ENCODE measurements at regions not wholly inside any gene's neighbourhood (a gene's known extent, or its start where the extent isn't known, plus 50 kb on each side); places are given as distances from the start of the nearest gene placed in this dataset.

DNA sequence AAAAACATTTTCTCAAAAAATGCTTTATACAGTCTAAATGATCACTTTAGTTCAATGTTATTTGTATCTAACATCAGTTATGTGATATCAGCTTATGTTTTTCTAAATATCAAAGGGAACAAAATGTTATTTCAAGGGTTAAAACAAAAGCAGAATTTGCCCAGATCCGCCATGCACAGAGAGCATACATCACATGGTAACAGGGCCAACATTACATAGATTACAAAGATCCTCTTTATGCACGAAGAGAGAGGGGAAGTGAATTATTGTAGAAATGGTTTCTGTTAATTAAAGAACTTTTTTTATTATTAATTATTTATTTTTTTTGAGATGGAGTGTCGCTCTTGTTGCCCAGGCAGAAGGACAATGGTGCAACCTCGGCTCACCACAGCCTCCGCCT, 100.8 kb upstream of the MME start:
- intact Hi-C loops (cut with DNase I; ENCODE audit: low total_unique reads) (no loop called here), in situ Hi-C loops (cut with MboI; ENCODE audit: low sequenced_read_pairs in 4 of 4) (no loop called here)
- no peaks in the 10 kb centered on the region for H3K36me3 ChIP-seq
- no peak for DNase-seq
- no peak overlapping the region for H3K27ac ChIP-seq
- no peaks in the 10 kb centered on the region for H3K4me1 ChIP-seq
- no peak for ATAC-seq
- TF ChIP-seq POLR2A (IDR thresholded peaks at IDR 0.05) (no peak), CTCF (IDR thresholded peaks at IDR 0.05 in 4 of 5, conservative IDR thresholded peaks at IDR 0.05 in 1 of 5) (no peak)
- no peak overlapping the region for H3K4me3 ChIP-seq
- H3K27me3 ChIP-seq: no peaks in the 10 kb centered on the region
- no peaks in the 10 kb centered on the region for H3K9me3 ChIP-seq

- H3K9me3 ChIP-seq: no peaks in the 10 kb centered on the region
- no peaks in the 10 kb centered on the region for H3K36me3 ChIP-seq
- TF ChIP-seq POLR2A (IDR thresholded peaks at IDR 0.05) (no peak), CTCF (IDR thresholded peaks at IDR 0.05 in 4 of 5, conservative IDR thresholded peaks at IDR 0.05 in 1 of 5) (no peak)
- intact Hi-C loops (cut with DNase I; ENCODE audit: low total_unique reads) (no loop called here), in situ Hi-C loops (cut with MboI; ENCODE audit: low sequenced_read_pairs in 4 of 4) (no loop called here)
- ATAC-seq (no peak), DNase-seq (no peak)
- H3K27ac ChIP-seq: no peak overlapping the region
- no peak overlapping the region for H3K4me3 ChIP-seq
- H3K4me1 ChIP-seq: no peaks in the 10 kb centered on the region
- no peaks in the 10 kb centered on the region for H3K27me3 ChIP-seq
Measured at GRCh38 chr3:154977666-154978065, 102.5 kb upstream of the MME start.

DNA sequence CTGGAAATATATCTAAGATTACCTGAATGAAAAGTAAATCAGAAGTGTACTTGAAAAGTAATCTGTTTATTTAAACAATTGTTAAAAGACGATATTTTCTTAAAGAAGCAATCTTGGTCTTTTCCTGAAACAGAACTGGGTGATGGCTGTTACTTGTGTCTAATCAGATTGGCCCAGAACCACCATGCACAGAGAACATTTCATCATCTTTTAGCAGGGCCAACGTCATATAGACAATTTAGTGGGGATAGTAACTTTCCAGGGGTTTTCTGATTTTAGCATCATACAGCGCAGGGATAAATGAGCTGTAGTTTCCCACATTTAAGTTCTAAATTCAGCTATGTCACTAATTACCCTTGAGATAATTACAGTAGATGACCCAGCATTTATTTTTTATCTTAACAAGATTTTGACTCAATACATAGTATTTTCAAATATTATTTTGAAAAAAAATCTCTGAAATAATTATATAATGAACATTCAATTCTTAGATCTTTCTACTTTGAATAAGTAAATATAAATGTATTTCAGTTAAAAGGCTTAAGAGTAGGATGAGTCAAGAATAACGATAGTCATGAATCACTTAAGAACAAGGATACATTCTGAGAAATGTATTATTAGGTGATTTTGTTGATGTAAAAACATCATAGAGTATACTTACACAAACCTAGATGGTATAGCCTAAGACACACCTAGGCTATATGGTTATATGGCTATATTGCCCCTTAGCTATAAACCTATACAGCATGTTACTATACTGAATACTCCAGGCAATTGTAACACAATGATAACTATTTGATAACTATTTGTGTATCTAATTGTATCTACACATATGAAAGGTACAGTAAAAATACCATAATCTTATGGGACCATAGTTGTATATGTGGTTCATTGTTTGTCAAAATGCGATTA, 103.8 kb upstream of the MME start:
- Histone ChIP-seq H3K36me3 (no peaks in the 10 kb centered on the region), H3K4me1 (peaks cover 0 to 5% of the 10 kb centered on the region in 2 donors), H3K4me3 (no peak overlapping the region), H3K27ac (no peak overlapping the region), H3K27me3 (no peaks in the 10 kb centered on the region), H3K9me3 (no peaks in the 10 kb centered on the region)
- intact Hi-C loops (cut with DNase I; ENCODE audit: low total_unique reads) (no loop called here), in situ Hi-C loops (cut with MboI; ENCODE audit: low sequenced_read_pairs in 4 of 4) (no loop called here)
- TF ChIP-seq CTCF (IDR thresholded peaks at IDR 0.05 in 4 of 5, conservative IDR thresholded peaks at IDR 0.05 in 1 of 5) (no peak), POLR2A (IDR thresholded peaks at IDR 0.05) (no peak)
- ATAC-seq: no peak
- no peak for DNase-seq

DNA sequence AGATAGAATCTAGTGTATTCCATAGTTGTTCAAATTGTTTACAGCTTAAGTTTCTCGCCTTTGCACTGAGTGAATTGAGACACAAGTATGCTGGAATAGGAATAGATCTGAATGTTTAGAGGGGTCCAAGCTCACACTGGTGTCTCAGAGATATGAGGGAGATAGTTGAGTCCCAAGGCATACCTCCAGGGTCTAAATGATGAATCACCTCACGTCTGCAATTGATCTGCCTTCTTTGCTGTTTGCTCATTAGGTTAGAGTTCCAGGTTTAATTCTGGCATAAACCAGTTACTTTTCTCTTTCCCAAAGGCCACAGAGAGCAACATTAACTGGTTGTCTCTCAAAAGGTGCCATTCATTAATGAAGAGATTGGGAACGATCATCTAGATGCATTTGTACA, 106.3 kb upstream of the MME start:
- no peak overlapping the region for H3K4me3 ChIP-seq
- no peak for ATAC-seq
- peaks cover 0 to 14% of the 10 kb centered on the region in 2 donors for H3K4me1 ChIP-seq
- TF ChIP-seq CTCF (IDR thresholded peaks at IDR 0.05 in 4 of 5, conservative IDR thresholded peaks at IDR 0.05 in 1 of 5) (no peak), POLR2A (IDR thresholded peaks at IDR 0.05) (no peak)
- DNase-seq: no peak
- H3K27ac ChIP-seq: no peak overlapping the region
- H3K27me3 ChIP-seq: no peaks in the 10 kb centered on the region
- no peaks in the 10 kb centered on the region for H3K9me3 ChIP-seq
- no peaks in the 10 kb centered on the region for H3K36me3 ChIP-seq
- intact Hi-C loops (cut with DNase I; ENCODE audit: low total_unique reads): no loop called here
- in situ Hi-C loops (cut with MboI; ENCODE audit: low sequenced_read_pairs in 4 of 4): loop anchor here in 2 of 4 donors (25.0 kb wide), 2 partner anchors 338 to 363 kb away; no protein-coding TSS in a partner anchor
